GM13976 (cell line): ENCODE measurements at regions not wholly inside any gene's neighbourhood (a gene's known extent, or its start where the extent isn't known, plus 50 kb on each side); places are given as distances from the start of the nearest gene placed in this dataset.

Source experiments
- DNase-seq: peaks from one replicate; pipeline ENCODE4 v3.0.0; 2012; ENCODE audit warnings: low spot score
- in situ Hi-C: fragments of 300-500 bp; cut with MboI; formaldehyde crosslinking; loops from one replicate; pipeline ENCODE4 v1.12.0; 2022; ENCODE audit warnings: low sequenced_read_pairs, mixed read lengths, inconsistent platforms; ENCODE audit not compliant: unreplicated experiment
- TF ChIP-seq, protein P1 (sequence below): IDR thresholded peaks from 2 replicates; pipeline ENCODE4 v1.5.1; 2012; ENCODE audit warnings: borderline replicate concordance, mild to moderate bottlenecking; ENCODE audit not compliant: insufficient read depth; ENCODE audit errors: extremely low read depth, missing control alignments, control extremely low read depth

GRCh38 chr13:80603351-80603750 lies 262.4 kb upstream of the SPRY2 start:
- no peak for DNase-seq
- TF ChIP-seq, protein P1, sequence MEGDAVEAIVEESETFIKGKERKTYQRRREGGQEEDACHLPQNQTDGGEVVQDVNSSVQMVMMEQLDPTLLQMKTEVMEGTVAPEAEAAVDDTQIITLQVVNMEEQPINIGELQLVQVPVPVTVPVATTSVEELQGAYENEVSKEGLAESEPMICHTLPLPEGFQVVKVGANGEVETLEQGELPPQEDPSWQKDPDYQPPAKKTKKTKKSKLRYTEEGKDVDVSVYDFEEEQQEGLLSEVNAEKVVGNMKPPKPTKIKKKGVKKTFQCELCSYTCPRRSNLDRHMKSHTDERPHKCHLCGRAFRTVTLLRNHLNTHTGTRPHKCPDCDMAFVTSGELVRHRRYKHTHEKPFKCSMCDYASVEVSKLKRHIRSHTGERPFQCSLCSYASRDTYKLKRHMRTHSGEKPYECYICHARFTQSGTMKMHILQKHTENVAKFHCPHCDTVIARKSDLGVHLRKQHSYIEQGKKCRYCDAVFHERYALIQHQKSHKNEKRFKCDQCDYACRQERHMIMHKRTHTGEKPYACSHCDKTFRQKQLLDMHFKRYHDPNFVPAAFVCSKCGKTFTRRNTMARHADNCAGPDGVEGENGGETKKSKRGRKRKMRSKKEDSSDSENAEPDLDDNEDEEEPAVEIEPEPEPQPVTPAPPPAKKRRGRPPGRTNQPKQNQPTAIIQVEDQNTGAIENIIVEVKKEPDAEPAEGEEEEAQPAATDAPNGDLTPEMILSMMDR, result no peak
- in situ Hi-C loops, result no loop called here

- DNase-seq, result no peak
- TF ChIP-seq, protein P1, result no peak
- in situ Hi-C loops, result no loop called here
These were observed 258.8 kb upstream of the SPRY2 start for GRCh38 chr13:80599765-80600164.

GRCh38 chr13:80598189-80598588 lies 257.3 kb upstream of the SPRY2 start:
- in situ Hi-C loops, result no loop called here
- no peak for DNase-seq
- TF ChIP-seq, protein P1, result no peak

DNA sequence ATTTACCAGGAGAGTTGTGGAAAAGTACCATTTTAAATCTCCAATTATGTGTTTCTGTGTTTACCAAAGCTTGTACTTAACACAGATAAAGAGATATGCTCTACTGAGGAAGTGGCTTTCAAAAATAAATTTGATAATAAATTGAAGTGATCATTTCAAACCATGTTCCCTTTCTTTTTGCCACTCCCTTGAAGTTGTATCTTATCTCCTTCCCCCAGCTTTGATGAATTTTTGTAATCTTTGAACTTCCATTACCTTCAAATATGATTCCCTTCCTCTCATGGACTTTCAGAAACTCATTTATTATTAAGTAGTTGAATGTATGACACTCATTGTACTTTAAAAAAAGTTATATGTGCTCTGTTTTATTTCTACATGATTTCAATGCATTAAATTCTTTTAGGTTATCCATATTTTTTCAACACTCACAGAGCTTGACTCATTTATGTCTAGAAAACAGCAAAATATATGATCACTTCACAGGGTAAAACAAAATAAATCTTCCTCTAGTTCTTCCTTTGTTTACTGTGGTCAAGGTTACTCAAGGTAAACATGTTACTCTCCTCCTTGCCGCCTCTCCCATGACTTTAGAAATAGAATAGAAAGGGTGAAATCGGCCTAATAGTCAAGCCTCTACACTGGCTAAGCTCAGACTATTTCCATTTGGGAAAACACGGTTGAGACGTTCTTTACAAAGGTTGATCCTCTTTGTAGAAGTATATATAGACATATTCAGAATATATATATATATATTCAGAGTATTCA lies 251.2 kb upstream of the SPRY2 start:
- DNase-seq, result no peak
- in situ Hi-C loops, result no loop called here
- TF ChIP-seq, protein P1, result no peak

- in situ Hi-C loops, result no loop called here
- TF ChIP-seq, protein P1, result no peak
- no peak for DNase-seq
These were observed 249.6 kb upstream of the SPRY2 start for GRCh38 chr13:80590551-80590950.

- TF ChIP-seq, protein P1, result no peak
- no peak for DNase-seq
- in situ Hi-C loops, result no loop called here
These were observed 245.4 kb upstream of the SPRY2 start for GRCh38 chr13:80586356-80586755.

GRCh38 chr13:80585531-80585930 lies 244.6 kb upstream of the SPRY2 start:
- TF ChIP-seq, protein P1, result no peak
- in situ Hi-C loops, result no loop called here
- no peak for DNase-seq
